H9 (cell line): ENCODE measurements at regions not wholly inside any gene's neighbourhood (a gene's known extent, or its start where the extent isn't known, plus 50 kb on each side); places are given as distances from the start of the nearest gene placed in this dataset.

Experiments
- DNase-seq: peaks from one replicate; pipeline ENCODE4 v3.0.0-alpha.2; 2017
- H2AFZ ChIP-seq: one replicate; pipeline ENCODE4 v1.6.1; 2013; ENCODE audit warnings: mild to moderate bottlenecking, low read length, control low read depth, moderate library complexity
- H2AK5ac ChIP-seq: 2 replicates; pipeline ENCODE4 v1.6.1; 2013; ENCODE audit warnings: low read length, control low read depth, mixed read lengths; ENCODE audit not compliant: insufficient read length
- H2BK120ac ChIP-seq: one replicate; pipeline ENCODE4 v1.6.1; 2013; ENCODE audit warnings: low read depth, mild to moderate bottlenecking, low read length, control low read depth, inconsistent platforms; ENCODE audit not compliant: poor library complexity, severe bottlenecking
- H2BK12ac ChIP-seq: 2 replicates; pipeline ENCODE4 v1.6.1; 2013; ENCODE audit warnings: low read length, control low read depth, mixed read lengths, low read depth; ENCODE audit not compliant: insufficient read length
- H2BK15ac ChIP-seq: 2 replicates; pipeline ENCODE4 v1.6.1; 2013; ENCODE audit warnings: low read depth, low read length, control low read depth
- H2BK20ac ChIP-seq: one replicate; pipeline ENCODE4 v1.6.1; 2013; ENCODE audit warnings: low read depth, mild to moderate bottlenecking, low read length, control low read depth, inconsistent platforms; ENCODE audit not compliant: poor library complexity, severe bottlenecking
- H2BK5ac ChIP-seq: 2 replicates; pipeline ENCODE4 v1.6.1; 2013; ENCODE audit warnings: low read length, control low read depth, mixed read lengths; ENCODE audit not compliant: insufficient read length
- H3K14ac ChIP-seq: 2 replicates; pipeline ENCODE4 v1.6.1; 2013; ENCODE audit warnings: low read length, control low read depth; ENCODE audit not compliant: insufficient read depth
- H3K18ac ChIP-seq: 2 replicates; pipeline ENCODE4 v1.6.1; 2013; ENCODE audit warnings: low read depth, mild to moderate bottlenecking, mixed read lengths, low read length, control low read depth; ENCODE audit not compliant: insufficient read length
- H3K23ac ChIP-seq: 2 replicates; pipeline ENCODE4 v1.6.1; 2013; ENCODE audit warnings: low read length, control low read depth, mixed read lengths, low read depth; ENCODE audit not compliant: insufficient read length
- H3K23me2 ChIP-seq: 2 replicates; pipeline ENCODE4 v1.6.1; 2013; ENCODE audit warnings: low read depth, mild to moderate bottlenecking, mixed read lengths, low read length, control low read depth; ENCODE audit not compliant: insufficient read length, poor library complexity, severe bottlenecking
- H3K27ac ChIP-seq: 2 replicates; pipeline ENCODE4 v1.5.1; 2013; ENCODE audit warnings: low read length, control low read depth, mixed read lengths, low read depth; ENCODE audit not compliant: insufficient read length
- H3K27me3 ChIP-seq: 2 replicates; pipeline ENCODE4 v1.6.1; 2013; ENCODE audit warnings: low read length, control low read depth, inconsistent platforms; ENCODE audit not compliant: insufficient read depth
- H3K4ac ChIP-seq: 2 replicates; pipeline ENCODE4 v1.6.1; 2013; ENCODE audit warnings: low read depth, mild to moderate bottlenecking, control low read depth, inconsistent platforms, low read length, moderate library complexity
- H3K4me1 ChIP-seq: 2 replicates; pipeline ENCODE4 v1.6.1; 2013; ENCODE audit warnings: low read length, control low read depth, inconsistent platforms; ENCODE audit not compliant: insufficient read depth
- H3K4me2 ChIP-seq: 2 replicates; pipeline ENCODE4 v1.6.1; 2013; ENCODE audit warnings: low read length, control low read depth, mixed read lengths; ENCODE audit not compliant: insufficient read length, insufficient read depth
- H3K56ac ChIP-seq: 2 replicates; pipeline ENCODE4 v1.6.1; 2013; ENCODE audit warnings: low read depth, mild to moderate bottlenecking, mixed read lengths, low read length, control low read depth; ENCODE audit not compliant: insufficient read length
- H3K79me1 ChIP-seq: 2 replicates; pipeline ENCODE4 v1.6.1; 2013; ENCODE audit warnings: low read depth, mild to moderate bottlenecking, moderate library complexity, low read length, control low read depth, inconsistent platforms; ENCODE audit not compliant: insufficient read depth, poor library complexity, severe bottlenecking
- H3K79me2 ChIP-seq: 2 replicates; pipeline ENCODE4 v1.6.1; 2013; ENCODE audit warnings: low read length, control low read depth, inconsistent platforms; ENCODE audit not compliant: insufficient read depth
- H3K9ac ChIP-seq: 2 replicates; pipeline ENCODE4 v1.6.1; 2013; ENCODE audit warnings: low read length, control low read depth, mixed read lengths; ENCODE audit not compliant: insufficient read length; ENCODE audit errors: extremely low read depth
- H3K9me3 ChIP-seq: one replicate; pipeline ENCODE4 v1.6.1; 2013; ENCODE audit warnings: low read depth, low read length, inconsistent platforms; ENCODE audit not compliant: control insufficient read depth
- H3T11ph ChIP-seq: one replicate; pipeline ENCODE4 v1.6.1; 2013; ENCODE audit warnings: mild to moderate bottlenecking, low read length, control low read depth, inconsistent platforms
- H4K20me1 ChIP-seq: one replicate; pipeline ENCODE4 v1.6.1; 2013; ENCODE audit not compliant: control insufficient read depth, insufficient read length, insufficient read depth
- H4K5ac ChIP-seq: 2 replicates; pipeline ENCODE4 v1.6.1; 2013; ENCODE audit warnings: low read depth, mild to moderate bottlenecking, mixed read lengths, low read length, control low read depth; ENCODE audit not compliant: insufficient read length
- H4K8ac ChIP-seq: replicated peaks from 2 replicates; pipeline ENCODE4 v1.6.1; 2013; ENCODE audit warnings: low read length, control low read depth, mixed read lengths, low read depth; ENCODE audit not compliant: insufficient read length
- H4K91ac ChIP-seq: 2 replicates; pipeline ENCODE4 v1.6.1; 2013; ENCODE audit warnings: low read depth, mild to moderate bottlenecking, moderate library complexity, mixed read lengths, low read length, control low read depth; ENCODE audit not compliant: insufficient read length
- H3K27ac Mint-ChIP-seq, 3 experiments: 2 replicates in 2 of 3; 3 replicates in 1 of 3; pipeline ENCODE4 v1.8.0; 2020 to 2021; ENCODE audit warnings: mixed read lengths in 3 of 3, mild to moderate bottlenecking in 1 of 3, moderate library complexity in 1 of 3
- H3K27me3 Mint-ChIP-seq: 2 replicates; pipeline ENCODE4 v1.8.0; 2021; ENCODE audit warnings: low read depth, mild to moderate bottlenecking, moderate library complexity, mixed read lengths
- H3K36me3 Mint-ChIP-seq, 3 experiments: 2 replicates in 2 of 3; 3 replicates in 1 of 3; pipeline ENCODE4 v1.8.0; 2020 to 2021; ENCODE audit warnings: low read depth in 3 of 3, mixed read lengths in 3 of 3; ENCODE audit not compliant: insufficient read depth in 1 of 3
- H3K4me1 Mint-ChIP-seq, 2 experiments: 2 replicates each; pipeline ENCODE4 v1.8.0; 2020; ENCODE audit warnings: mixed read lengths in 2 of 2
- H3K4me3 Mint-ChIP-seq, 2 experiments: 2 replicates in 1 of 2; 3 replicates in 1 of 2; pipeline ENCODE4 v1.8.0; 2020 to 2021; ENCODE audit warnings: mild to moderate bottlenecking in 2 of 2, mixed read lengths in 2 of 2, moderate library complexity in 1 of 2
- H3K9me3 Mint-ChIP-seq, 2 experiments: 2 replicates in 1 of 2; 3 replicates in 1 of 2; pipeline ENCODE4 v1.8.0; 2020; ENCODE audit warnings: mild to moderate bottlenecking in 2 of 2, mixed read lengths in 2 of 2, moderate library complexity in 1 of 2
- CTCF ChIP-seq: fragments of 200-600 bp; sonication (generic); conservative IDR thresholded peaks from 3 replicates; pipeline ENCODE4 v1.8.0; 2021; ENCODE audit warnings: antibody characterized with exemption, mild to moderate bottlenecking
- WGBS: extraction: QIAGEN DNeasy Blood & Tissue Kit; methylation state at CpG from one replicate; pipeline ENCODE4 v1.1.7; 2013; ENCODE audit warnings: missing lambda C conversion rate, low lambda C conversion rate, mixed read lengths; ENCODE audit not compliant: insufficient read length; ENCODE audit errors: extremely low coverage; 5-methylcytosine and 5-hydroxymethylcytosine counted together

- H4K8ac ChIP-seq, result no peak overlapping the region
These were observed 372.2 kb downstream of the GXYLT1 start for GRCh38 chr12:41772478-41772877.

More at GRCh38 chr12:41772478-41772877, 372.2 kb downstream of the GXYLT1 start:
- Histone ChIP-seq H3K4me2 (no peak overlapping the region), H2BK5ac (no peak overlapping the region), H2BK120ac (no peak overlapping the region), H3K23ac (no peak overlapping the region), H4K5ac (no peak overlapping the region), H3K9ac (no peak overlapping the region), H3K14ac (no peak overlapping the region), H3K27me3 (no peaks in the 10 kb centered on the region), H3K4me1 (no peaks in the 10 kb centered on the region; the same call in 1 of the 2 replicates), H2BK15ac (no peak overlapping the region), H3K79me1 (no peaks in the 10 kb centered on the region), H3K27ac (no peak overlapping the region), H3K56ac (no peak overlapping the region), H3K18ac (no peak overlapping the region), H3K79me2 (no peaks in the 10 kb centered on the region), H3K4ac (no peak overlapping the region), H3K9me3 (no peaks in the 10 kb centered on the region), H4K20me1 (no peaks in the 10 kb centered on the region), H4K91ac (no peak overlapping the region), H3T11ph (no peak overlapping the region), H2AFZ (no peak overlapping the region), H2BK12ac (no peak overlapping the region), H2AK5ac (no peak overlapping the region), H3K23me2 (no peaks in the 10 kb centered on the region), H2BK20ac (no peak overlapping the region)
- H3K4me3 Mint-ChIP-seq, result no peak overlapping the region
- DNase-seq, result no peak
- no peaks in the 10 kb centered on the region; a peak in 2 of 7 replicates for H3K36me3 Mint-ChIP-seq
- TF ChIP-seq CTCF, result no peak
- H3K9me3 Mint-ChIP-seq, result peaks cover 2 to 3% of the 10 kb centered on the region in 2 experiments; a peak in 1 of 5 replicates
- H3K27me3 Mint-ChIP-seq, result no peaks in the 10 kb centered on the region
- no peak overlapping the region for H3K27ac Mint-ChIP-seq
- H3K4me1 Mint-ChIP-seq, result no peaks in the 10 kb centered on the region
- WGBS, result no CpG with 5 or more reads among the region's 4 CpGs
